HG03469 (cell line): ENCODE measurements at regions not wholly inside any gene's neighbourhood (a gene's known extent, or its start where the extent isn't known, plus 50 kb on each side); places are given as distances from the start of the nearest gene placed in this dataset.

Experiments
- ATAC-seq: cut with Tn5 transposase; IDR thresholded peaks from one replicate; pipeline ENCODE4 v1.9.1; 2021; ENCODE audit warnings: mild to moderate bottlenecking, moderate library complexity, moderate number of reproducible peaks; ENCODE audit not compliant: unreplicated experiment

- ATAC-seq, result no peak
These were observed 812.2 kb upstream of the TENM3 start for GRCh38 chr4:181431006-181431405.

- no peak for ATAC-seq
These were observed 811.5 kb upstream of the TENM3 start for GRCh38 chr4:181431661-181432060.

GRCh38 chr4:181432335-181432734 lies 810.9 kb upstream of the TENM3 start:
- ATAC-seq, result no peak

GRCh38 chr4:181437895-181438294 lies 805.3 kb upstream of the TENM3 start:
- ATAC-seq, result no peak

GRCh38 chr4:181438641-181439040 lies 804.6 kb upstream of the TENM3 start:
- ATAC-seq, result no peak

GRCh38 chr4:181443021-181443420 lies 800.2 kb upstream of the TENM3 start:
- ATAC-seq, result no peak

- no peak for ATAC-seq
These were observed 777.4 kb upstream of the TENM3 start for GRCh38 chr4:181465826-181466225.

- no peak for ATAC-seq
These were observed 774.8 kb upstream of the TENM3 start for GRCh38 chr4:181468451-181468850.

GRCh38 chr4:181470306-181470705 lies 772.9 kb upstream of the TENM3 start:
- no peak for ATAC-seq

GRCh38 chr4:181475359-181475758 lies 767.8 kb upstream of the TENM3 start:
- no peak for ATAC-seq

- no peak for ATAC-seq
These were observed 767.3 kb upstream of the TENM3 start for GRCh38 chr4:181475781-181476507.

- ATAC-seq, result no peak
These were observed 766.7 kb upstream of the TENM3 start for GRCh38 chr4:181476508-181476890.

GRCh38 chr4:181477591-181477990 lies 765.6 kb upstream of the TENM3 start:
- no peak for ATAC-seq

- ATAC-seq, result no peak
These were observed 764.5 kb upstream of the TENM3 start for GRCh38 chr4:181478656-181479055.

- no peak for ATAC-seq
These were observed 764.1 kb upstream of the TENM3 start for GRCh38 chr4:181479141-181479540.

GRCh38 chr4:181484396-181484795 lies 758.8 kb upstream of the TENM3 start:
- no peak for ATAC-seq

- no peak for ATAC-seq
These were observed 754.3 kb upstream of the TENM3 start for GRCh38 chr4:181488926-181489325.

- no peak for ATAC-seq
These were observed 745.1 kb upstream of the TENM3 start for GRCh38 chr4:181498148-181498547.

GRCh38 chr4:181502611-181503010 lies 740.6 kb upstream of the TENM3 start:
- no peak for ATAC-seq

GRCh38 chr4:181503687-181504390 lies 739.4 kb upstream of the TENM3 start:
- ATAC-seq, result no peak

GRCh38 chr4:181504924-181505323 lies 738.3 kb upstream of the TENM3 start:
- no peak for ATAC-seq

GRCh38 chr4:181507180-181507835 lies 735.9 kb upstream of the TENM3 start:
- no peak for ATAC-seq
